Mesendoderm (in vitro differentiated cells): ENCODE measurements at regions not wholly inside any gene's neighbourhood (a gene's known extent, or its start where the extent isn't known, plus 50 kb on each side); places are given as distances from the start of the nearest gene placed in this dataset.

Source experiments
- DNase-seq: peaks from one replicate; pipeline ENCODE4 v3.0.0; 2013
- H2AK5ac ChIP-seq: 2 replicates; pipeline ENCODE4 v1.6.1; 2013; ENCODE audit warnings: low read length, inconsistent platforms
- H2BK120ac ChIP-seq: 2 replicates; pipeline ENCODE4 v1.6.1; 2013; ENCODE audit warnings: low read depth, mild to moderate bottlenecking, low read length, moderate library complexity, mixed read lengths
- H2BK15ac ChIP-seq: replicated peaks from 2 replicates; pipeline ENCODE4 v1.6.1; 2013; ENCODE audit warnings: low read depth, mild to moderate bottlenecking, moderate library complexity
- H2BK5ac ChIP-seq: 2 replicates; pipeline ENCODE4 v1.6.1; 2013; ENCODE audit warnings: low read length, inconsistent platforms
- H3K18ac ChIP-seq: 2 replicates; pipeline ENCODE4 v1.6.1; 2013; ENCODE audit warnings: mild to moderate bottlenecking, low read length, mixed read lengths
- H3K23ac ChIP-seq: one replicate; pipeline ENCODE4 v1.6.1; 2013; ENCODE audit warnings: low read length
- H3K27ac ChIP-seq: 2 replicates; pipeline ENCODE4 v1.5.1; 2013; ENCODE audit warnings: low read depth, mild to moderate bottlenecking, inconsistent platforms, low read length, moderate library complexity
- H3K27me3 ChIP-seq: 2 replicates; pipeline ENCODE4 v1.6.1; 2013; ENCODE audit warnings: low read length, control low read depth, mild to moderate bottlenecking, inconsistent platforms; ENCODE audit not compliant: insufficient read depth, poor library complexity
- H3K36me3 ChIP-seq: 2 replicates; pipeline ENCODE4 v1.6.1; 2013; ENCODE audit warnings: low read length, inconsistent platforms; ENCODE audit not compliant: control insufficient read depth, insufficient read depth
- H3K4ac ChIP-seq: one replicate; pipeline ENCODE4 v1.6.1; 2013; ENCODE audit warnings: low read depth, mild to moderate bottlenecking, low read length, moderate library complexity
- H3K4me1 ChIP-seq: 2 replicates; pipeline ENCODE4 v1.6.1; 2013; ENCODE audit warnings: low read depth, low read length, inconsistent platforms; ENCODE audit not compliant: control insufficient read depth
- H3K4me2 ChIP-seq: 2 replicates; pipeline ENCODE4 v1.6.1; 2013; ENCODE audit warnings: low read length
- H3K4me3 ChIP-seq: 2 replicates; pipeline ENCODE4 v1.5.1; 2013; ENCODE audit warnings: mild to moderate bottlenecking, low read length
- H3K56ac ChIP-seq: one replicate; pipeline ENCODE4 v1.6.1; 2013; ENCODE audit warnings: low read length
- H3K79me1 ChIP-seq: 2 replicates; pipeline ENCODE4 v1.6.1; 2013; ENCODE audit warnings: low read length, inconsistent platforms
- H3K79me2 ChIP-seq: 2 replicates; pipeline ENCODE4 v1.6.1; 2013; ENCODE audit warnings: mild to moderate bottlenecking, low read length; ENCODE audit not compliant: control insufficient read depth, insufficient read depth
- H3K9ac ChIP-seq: 2 replicates; pipeline ENCODE4 v1.6.1; 2013; ENCODE audit warnings: low read length, inconsistent platforms
- H4K5ac ChIP-seq: one replicate; pipeline ENCODE4 v1.6.1; 2013; ENCODE audit warnings: low read length
- H4K8ac ChIP-seq: one replicate; pipeline ENCODE4 v1.6.1; 2013; ENCODE audit warnings: low read depth, mild to moderate bottlenecking, control low read depth, low read length, moderate library complexity
- WGBS: extraction: QIAGEN DNeasy Blood & Tissue Kit; methylation state at CpG from one replicate; pipeline ENCODE4 v1.1.7; 2013; ENCODE audit warnings: low lambda C conversion rate, missing lambda C conversion rate; ENCODE audit not compliant: insufficient coverage; ENCODE audit errors: extremely low coverage; 5-methylcytosine and 5-hydroxymethylcytosine counted together

DNA sequence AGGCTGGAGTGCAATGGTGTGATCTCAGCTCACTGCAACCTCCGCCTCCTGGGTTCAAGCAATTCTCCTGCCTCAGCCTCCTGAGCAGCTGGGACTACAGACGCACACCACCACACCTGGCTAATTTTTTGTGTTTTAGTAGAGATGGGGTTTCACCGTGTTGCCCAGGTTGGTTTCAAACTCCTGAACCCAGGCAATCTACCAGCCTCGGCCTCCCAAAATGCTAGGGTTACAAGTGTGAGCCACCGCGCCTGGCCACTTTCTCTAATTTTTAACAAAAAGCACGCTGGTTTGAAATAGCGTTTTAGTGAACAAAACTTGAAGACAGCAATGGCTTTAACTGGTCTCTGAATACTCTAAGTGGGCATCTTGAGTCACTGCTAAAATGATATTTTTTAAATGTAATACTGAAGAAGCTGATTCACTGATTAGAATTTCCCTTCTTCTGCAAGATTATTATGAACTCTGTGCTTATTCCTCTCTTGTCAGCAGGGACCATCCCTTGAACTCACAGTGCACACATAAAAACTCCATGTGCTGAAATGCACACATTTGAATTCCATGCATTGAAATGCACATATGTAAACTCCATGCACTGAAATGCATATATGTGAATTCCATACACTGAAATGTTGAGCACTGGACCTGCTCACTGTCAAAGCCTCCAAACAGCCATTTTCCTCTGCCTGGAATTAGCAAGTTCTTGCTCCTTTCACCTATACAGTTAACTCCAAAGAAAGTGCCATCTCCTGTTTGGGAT is 1411.5 kb upstream of the ACVR2A start:
- Histone ChIP-seq H3K79me1 (no peaks in the 10 kb centered on the region), H3K27me3 (no peaks in the 10 kb centered on the region), H3K56ac (no peak overlapping the region), H3K9ac (no peak overlapping the region), H3K4me2 (no peak overlapping the region), H3K27ac (no peak overlapping the region), H2AK5ac (no peak overlapping the region), H2BK5ac (no peak overlapping the region), H3K23ac (no peak overlapping the region), H3K4me3 (no peak overlapping the region), H4K5ac (no peak overlapping the region), H2BK15ac (no peak overlapping the region), H3K4me1 (peaks cover 4% of the 10 kb centered on the region), H4K8ac (no peak overlapping the region), H3K4ac (no peak overlapping the region), H2BK120ac (no peak overlapping the region), H3K79me2 (no peaks in the 10 kb centered on the region), H3K18ac (no peak overlapping the region), H3K36me3 (no peaks in the 10 kb centered on the region)
- no CpG with 5 or more reads among the region's 8 CpGs for WGBS
- no peak for DNase-seq

DNA sequence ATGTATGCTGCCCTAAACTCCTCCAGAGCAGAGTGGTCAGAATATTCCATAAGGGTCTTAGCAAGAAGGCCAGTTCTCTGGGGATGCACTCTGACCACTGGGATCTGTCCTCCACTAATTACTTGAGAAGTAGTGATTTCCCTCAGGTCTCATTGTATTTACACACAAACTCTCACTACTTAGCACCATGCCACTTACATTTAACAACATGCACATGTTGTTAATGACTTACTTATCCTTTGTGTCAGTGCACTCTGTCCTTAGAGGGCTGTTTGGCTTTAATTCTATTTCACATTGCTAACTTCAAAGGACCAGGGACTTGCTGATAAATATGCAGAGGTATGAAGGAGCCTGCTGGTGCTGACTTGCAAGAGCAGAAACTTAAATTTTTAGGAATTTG is 1415.5 kb upstream of the ACVR2A start:
- Histone ChIP-seq H2BK15ac (no peak overlapping the region), H3K4me3 (no peak overlapping the region), H3K4me2 (no peak overlapping the region), H2AK5ac (no peak overlapping the region), H3K4me1 (no peaks in the 10 kb centered on the region), H2BK5ac (no peak overlapping the region), H3K4ac (no peak overlapping the region), H3K27ac (no peak overlapping the region), H4K5ac (no peak overlapping the region), H3K79me1 (no peaks in the 10 kb centered on the region), H3K27me3 (no peaks in the 10 kb centered on the region), H3K9ac (no peak overlapping the region), H4K8ac (no peak overlapping the region), H3K18ac (no peak overlapping the region), H3K36me3 (no peaks in the 10 kb centered on the region), H3K23ac (no peak overlapping the region), H3K56ac (no peak overlapping the region), H2BK120ac (no peak overlapping the region), H3K79me2 (no peaks in the 10 kb centered on the region)
- DNase-seq = peak; percentile 66

DNA sequence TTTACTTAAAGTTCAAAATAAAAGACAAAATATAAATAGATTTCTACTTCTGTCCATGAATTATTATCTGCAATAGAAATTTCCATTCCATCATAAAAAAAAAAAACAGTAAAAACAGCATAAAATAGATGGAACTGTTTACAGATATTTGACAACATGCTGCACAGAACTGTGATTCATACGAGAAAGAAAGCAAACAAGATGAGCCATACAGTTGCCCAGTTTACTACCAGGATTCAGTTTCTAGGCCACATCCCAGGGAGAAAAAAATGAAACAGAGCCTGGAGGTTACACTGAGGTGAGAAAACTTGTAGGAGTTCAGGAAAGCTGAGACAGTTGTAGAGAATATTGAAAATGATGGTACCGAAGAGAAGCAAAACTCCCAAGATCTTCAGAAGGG is 1426.9 kb upstream of the ACVR2A start:
- no peak overlapping the region for H4K5ac ChIP-seq
- H3K9ac ChIP-seq = no peak overlapping the region
- H3K36me3 ChIP-seq = no peaks in the 10 kb centered on the region
- no peak overlapping the region for H2AK5ac ChIP-seq
- no peaks in the 10 kb centered on the region for H3K79me2 ChIP-seq
- H2BK120ac ChIP-seq = no peak overlapping the region
- no peak overlapping the region for H3K4ac ChIP-seq
- H4K8ac ChIP-seq = no peak overlapping the region
- H3K79me1 ChIP-seq = no peaks in the 10 kb centered on the region
- no peak overlapping the region for H3K4me3 ChIP-seq
- no peak overlapping the region for H3K18ac ChIP-seq
- no peaks in the 10 kb centered on the region for H3K27me3 ChIP-seq
- H3K27ac ChIP-seq = no peak overlapping the region
- no CpG with 5 or more reads among the region's 2 CpGs for WGBS
- no peak overlapping the region for H3K23ac ChIP-seq
- no peak overlapping the region for H3K56ac ChIP-seq
- H2BK15ac ChIP-seq = no peak overlapping the region
- no peak for DNase-seq
- H3K4me2 ChIP-seq = no peak overlapping the region
- H3K4me1 ChIP-seq = no peaks in the 10 kb centered on the region
- H2BK5ac ChIP-seq = no peak overlapping the region

DNA sequence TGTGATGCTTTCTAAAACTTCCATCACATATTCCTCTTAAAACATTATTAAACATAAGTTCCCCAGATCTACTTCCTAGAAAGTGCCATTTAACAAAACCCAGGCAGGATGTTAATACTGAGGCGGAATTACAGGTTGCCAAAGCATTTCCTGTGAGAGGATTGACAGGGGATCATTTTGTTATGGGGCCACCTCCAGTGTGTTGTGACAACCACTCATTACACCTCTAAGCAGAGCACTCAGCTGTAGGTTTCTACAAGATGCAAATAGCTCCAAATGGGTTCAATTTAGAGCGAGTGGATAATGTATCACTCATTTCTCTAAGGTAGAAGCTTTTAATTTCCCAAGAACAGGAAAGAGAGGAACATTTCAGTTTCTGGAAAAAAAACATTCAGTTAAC is 1429.5 kb upstream of the ACVR2A start:
- H3K4me2 ChIP-seq = no peak overlapping the region
- H3K27ac ChIP-seq = no peak overlapping the region
- H3K4ac ChIP-seq = no peak overlapping the region
- no peaks in the 10 kb centered on the region for H3K79me1 ChIP-seq
- no peak overlapping the region for H3K18ac ChIP-seq
- no CpG with 5 or more reads among the region's 2 CpGs for WGBS
- H3K9ac ChIP-seq = no peak overlapping the region
- no peak overlapping the region for H4K8ac ChIP-seq
- H3K4me3 ChIP-seq = no peak overlapping the region
- no peak overlapping the region for H2AK5ac ChIP-seq
- no peaks in the 10 kb centered on the region for H3K36me3 ChIP-seq
- no peak overlapping the region for H2BK15ac ChIP-seq
- H4K5ac ChIP-seq = no peak overlapping the region
- peak; percentile 63 for DNase-seq
- H3K4me1 ChIP-seq = no peaks in the 10 kb centered on the region
- H3K23ac ChIP-seq = no peak overlapping the region
- no peaks in the 10 kb centered on the region for H3K27me3 ChIP-seq
- no peak overlapping the region for H2BK120ac ChIP-seq
- H3K79me2 ChIP-seq = no peaks in the 10 kb centered on the region
- H2BK5ac ChIP-seq = no peak overlapping the region
- H3K56ac ChIP-seq = no peak overlapping the region

DNA sequence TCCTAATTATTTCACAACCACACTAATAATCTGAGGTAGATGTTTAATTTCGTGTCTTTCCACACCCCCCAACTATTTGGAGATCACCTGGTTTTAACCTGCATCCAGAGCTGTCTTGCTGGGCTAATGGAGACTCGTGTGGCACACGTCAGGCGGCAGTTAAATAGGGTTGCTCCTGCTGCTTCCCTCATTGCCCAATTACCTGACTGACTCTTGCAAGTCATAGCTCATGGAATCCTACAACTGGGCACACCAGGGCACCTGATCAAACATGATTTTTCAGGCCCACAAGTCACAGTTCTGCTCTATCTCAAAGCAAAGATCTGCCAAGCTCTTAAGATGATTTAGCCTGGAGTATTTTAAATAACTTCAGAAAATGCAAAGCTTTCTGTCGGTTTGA is 1430.4 kb upstream of the ACVR2A start:
- DNase-seq = peak; percentile 27
- no peak overlapping the region for H3K18ac ChIP-seq
- no peak overlapping the region for H2BK120ac ChIP-seq
- no peaks in the 10 kb centered on the region for H3K27me3 ChIP-seq
- H2BK5ac ChIP-seq = no peak overlapping the region
- no peaks in the 10 kb centered on the region for H3K79me2 ChIP-seq
- H3K56ac ChIP-seq = no peak overlapping the region
- no peaks in the 10 kb centered on the region for H3K36me3 ChIP-seq
- H3K23ac ChIP-seq = no peak overlapping the region
- no peak overlapping the region for H3K9ac ChIP-seq
- WGBS = no CpG with 5 or more reads among the region's 5 CpGs
- no peaks in the 10 kb centered on the region for H3K79me1 ChIP-seq
- no peak overlapping the region for H3K4me2 ChIP-seq
- H4K5ac ChIP-seq = no peak overlapping the region
- H3K4me1 ChIP-seq = no peaks in the 10 kb centered on the region
- H2AK5ac ChIP-seq = no peak overlapping the region
- H4K8ac ChIP-seq = no peak overlapping the region
- no peak overlapping the region for H3K4me3 ChIP-seq
- H2BK15ac ChIP-seq = no peak overlapping the region
- H3K27ac ChIP-seq = no peak overlapping the region
- H3K4ac ChIP-seq = no peak overlapping the region

DNA sequence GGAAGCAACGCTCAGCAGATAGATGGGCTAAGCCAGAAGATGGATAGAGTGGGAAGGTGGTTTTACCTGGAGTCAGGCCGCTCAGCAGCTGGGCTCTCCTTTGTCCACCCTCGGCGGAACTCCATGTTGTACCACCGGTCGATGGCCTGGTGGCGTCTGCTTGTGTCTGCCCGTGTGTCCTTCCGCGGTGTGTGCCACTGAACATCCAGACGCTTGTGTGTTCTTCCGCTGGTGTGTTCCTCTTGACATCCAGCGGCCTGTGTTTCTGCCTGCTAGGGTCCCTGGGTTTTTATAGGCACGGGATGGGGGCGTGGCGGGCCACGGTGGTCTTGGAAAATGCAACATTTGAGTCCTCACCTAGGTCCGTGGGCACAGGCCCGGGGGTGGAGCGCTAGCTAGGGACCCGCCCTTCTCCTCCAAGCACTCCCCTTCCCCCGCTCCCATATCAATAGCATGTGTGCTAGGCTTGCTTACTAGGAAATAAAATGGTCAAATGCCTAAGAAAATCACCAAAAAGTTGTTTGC is 1431.7 kb upstream of the ACVR2A start:
- no peak overlapping the region for H3K18ac ChIP-seq

More for the DNA sequence above, 1431.7 kb upstream of the ACVR2A start:
- Histone ChIP-seq H3K79me2 (no peaks in the 10 kb centered on the region), H2AK5ac (no peak overlapping the region), H3K79me1 (no peaks in the 10 kb centered on the region), H3K4me3 (no peak overlapping the region), H3K4ac (no peak overlapping the region), H3K36me3 (no peaks in the 10 kb centered on the region), H3K27ac (no peak overlapping the region), H3K4me1 (no peaks in the 10 kb centered on the region), H2BK15ac (no peak overlapping the region), H3K27me3 (no peaks in the 10 kb centered on the region), H3K23ac (no peak overlapping the region), H2BK5ac (no peak overlapping the region), H2BK120ac (no peak overlapping the region), H3K56ac (no peak overlapping the region), H3K9ac (no peak overlapping the region), H4K5ac (no peak overlapping the region), H4K8ac (no peak overlapping the region), H3K4me2 (no peak overlapping the region)
- no peak for DNase-seq
- no CpG with 5 or more reads among the region's 22 CpGs for WGBS
